Activated naive CD8-positive, alpha-beta T cell treated with anti-CD3 and anti-CD28 coated beads, Interleukin-2, amount 50 U/mL, for 16 hours (primary cell): ENCODE measurements at regions not wholly inside any gene's neighbourhood (a gene's known extent, or its start where the extent isn't known, plus 50 kb on each side); places are given as distances from the start of the nearest gene placed in this dataset.
"Not testable (repeated sequence)": the region's sequence is repeated elsewhere in the genome, so short reads cannot be mapped to it uniquely, and the experiment has no call there.

ENCODE experiments used
- DNase-seq: peaks from one replicate; pipeline ENCODE4 v3.0.0-alpha.2; 2020; ENCODE audit warnings: low read depth, low spot score

GRCh38 chr6:135605278-135605790 lies 107.8 kb upstream of the AHI1 start:
- DNase-seq, result no peak

DNA sequence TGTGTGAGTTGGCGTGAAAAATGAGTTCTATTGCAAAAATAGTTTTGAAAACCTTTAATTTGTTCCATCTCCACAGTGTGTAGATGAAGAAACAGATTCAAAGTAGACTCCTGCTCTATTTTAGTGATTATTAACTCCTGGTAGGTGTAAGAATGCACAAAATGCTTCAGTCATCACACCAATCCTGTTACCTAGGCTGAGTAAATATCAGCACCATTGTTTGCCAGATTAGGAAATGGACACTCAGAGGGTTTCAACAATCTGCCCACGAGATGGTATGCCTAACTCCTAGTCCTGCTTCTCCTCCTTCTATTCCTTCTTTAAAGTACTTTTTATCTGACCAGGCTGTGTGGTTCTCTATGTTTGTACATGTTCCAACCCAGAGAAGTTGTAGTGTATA lies 108.9 kb upstream of the AHI1 start:
- DNase-seq, result no peak

DNA sequence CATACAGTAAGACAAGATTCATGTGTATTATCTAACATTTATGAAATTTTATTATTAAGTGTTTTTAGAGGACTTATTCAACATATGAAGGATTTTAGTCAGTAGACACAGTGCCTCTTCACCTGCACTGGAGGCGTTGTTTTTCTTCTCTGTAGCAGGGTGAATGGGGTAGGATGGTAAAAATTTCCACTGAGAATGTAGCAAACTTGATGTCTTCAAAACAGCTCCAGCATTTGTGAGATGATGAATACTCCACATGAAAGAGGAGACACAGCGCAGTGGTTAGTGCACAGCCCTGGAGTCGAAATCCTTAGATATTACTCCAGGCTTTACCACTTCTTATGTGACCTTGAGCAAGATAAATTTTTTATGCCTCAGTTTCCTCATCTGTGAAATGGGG lies 110.5 kb upstream of the AHI1 start:
- no peak for DNase-seq

DNA sequence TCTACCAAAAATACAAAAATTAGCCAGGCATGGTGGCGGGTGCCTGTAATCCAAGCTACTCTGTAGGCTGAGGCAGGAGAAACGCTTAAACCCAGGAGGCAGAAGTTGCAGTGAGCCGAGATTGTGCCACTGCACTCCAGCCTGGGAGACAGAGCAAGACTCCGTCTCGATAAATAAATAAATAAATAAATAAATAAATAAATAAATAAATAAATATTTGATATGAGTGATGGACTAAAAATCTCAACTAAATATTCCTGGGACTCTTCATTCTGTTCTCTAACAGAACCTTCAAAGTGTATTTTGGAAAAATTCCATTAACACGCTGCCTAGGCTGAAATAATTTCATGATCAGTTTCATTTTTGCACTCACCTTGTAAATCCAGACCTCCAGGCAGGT lies 112.7 kb upstream of the AHI1 start:
- not testable (repeated sequence) for DNase-seq

DNA sequence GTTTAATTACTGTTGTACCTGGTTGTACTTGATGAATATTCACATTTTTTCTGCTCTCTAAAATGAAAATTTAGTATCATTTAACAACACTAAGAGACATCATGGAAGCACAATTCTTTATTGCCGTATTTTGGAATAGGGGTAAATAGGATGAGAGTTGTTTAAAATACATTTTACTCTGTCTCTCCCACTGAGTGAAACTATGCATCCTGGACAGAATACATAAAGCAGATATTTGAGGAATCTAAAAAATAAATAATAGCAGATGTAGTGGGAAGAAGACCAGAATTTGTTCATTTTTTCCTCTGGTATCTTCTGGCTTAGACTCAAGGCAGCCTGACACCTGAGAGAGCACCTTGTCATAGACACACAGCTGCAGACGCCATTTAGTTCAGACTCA lies 119.1 kb upstream of the AHI1 start:
- no peak for DNase-seq

GRCh38 chr6:135617222-135617621 lies 119.7 kb upstream of the AHI1 start:
- no peak for DNase-seq

DNA sequence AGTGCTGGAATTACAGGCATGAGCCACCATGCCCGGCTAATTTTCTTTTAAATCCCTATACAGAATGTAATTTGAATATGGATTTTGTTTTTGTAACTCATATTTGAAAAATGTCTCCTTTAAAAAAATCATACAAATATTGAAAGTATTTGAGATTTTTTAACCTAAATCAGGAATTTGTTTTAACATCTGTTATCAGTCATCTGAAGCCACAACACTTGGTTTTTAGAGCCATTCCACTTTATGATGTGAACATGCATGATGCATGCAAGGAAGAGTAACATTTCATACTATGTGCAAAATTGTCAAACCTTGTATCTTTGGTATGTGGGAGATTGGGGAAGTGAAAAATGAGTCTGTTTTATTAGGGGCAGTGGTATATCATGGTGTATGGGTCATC lies 124.5 kb upstream of the AHI1 start:
- DNase-seq, result no peak

- DNase-seq, result no peak
These were observed 126.4 kb upstream of the AHI1 start for GRCh38 chr6:135623979-135624378.

DNA sequence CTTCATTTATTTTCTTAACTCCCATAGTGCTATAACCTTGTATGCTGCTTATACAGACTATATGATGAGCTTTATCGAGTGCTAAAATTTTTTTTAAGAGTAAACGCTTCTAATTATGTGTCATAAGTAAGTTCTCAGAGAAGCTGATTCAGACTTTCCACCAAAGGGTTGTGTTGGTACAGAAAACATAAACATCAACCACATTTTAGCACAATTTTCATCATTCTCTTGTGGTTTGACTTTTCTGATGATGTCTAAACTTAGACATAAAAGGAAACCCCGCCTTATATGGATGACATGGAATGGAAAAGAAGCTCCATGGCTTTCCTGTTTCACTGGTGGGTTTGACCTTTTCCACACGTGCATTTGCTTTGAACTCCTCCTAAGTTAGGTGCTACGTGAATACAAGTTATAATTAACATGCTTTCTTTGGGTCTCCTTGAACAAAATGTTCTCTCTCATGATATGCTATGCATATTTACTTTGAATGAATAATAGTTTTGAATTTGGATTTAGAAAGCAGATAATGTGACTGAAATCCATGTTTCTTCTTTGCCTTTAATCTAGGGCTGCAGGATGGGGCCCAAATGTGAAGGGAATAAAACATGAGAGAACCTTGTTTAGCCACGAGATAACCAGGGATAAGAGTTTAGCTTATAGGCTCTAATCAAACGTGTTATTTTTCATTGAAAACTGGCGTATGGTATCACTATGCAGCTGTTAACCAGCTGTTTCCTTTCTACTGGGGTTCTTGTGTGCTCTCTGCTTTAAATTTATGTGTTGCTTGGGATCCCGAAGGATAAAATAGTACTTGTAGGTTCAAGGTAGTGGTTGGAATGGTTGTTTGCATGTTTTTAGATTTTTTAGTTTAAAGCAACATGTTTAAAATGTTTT lies 127.1 kb upstream of the AHI1 start:
- no peak for DNase-seq

GRCh38 chr6:135626001-135626400 lies 128.5 kb upstream of the AHI1 start:
- not testable (repeated sequence) for DNase-seq

DNA sequence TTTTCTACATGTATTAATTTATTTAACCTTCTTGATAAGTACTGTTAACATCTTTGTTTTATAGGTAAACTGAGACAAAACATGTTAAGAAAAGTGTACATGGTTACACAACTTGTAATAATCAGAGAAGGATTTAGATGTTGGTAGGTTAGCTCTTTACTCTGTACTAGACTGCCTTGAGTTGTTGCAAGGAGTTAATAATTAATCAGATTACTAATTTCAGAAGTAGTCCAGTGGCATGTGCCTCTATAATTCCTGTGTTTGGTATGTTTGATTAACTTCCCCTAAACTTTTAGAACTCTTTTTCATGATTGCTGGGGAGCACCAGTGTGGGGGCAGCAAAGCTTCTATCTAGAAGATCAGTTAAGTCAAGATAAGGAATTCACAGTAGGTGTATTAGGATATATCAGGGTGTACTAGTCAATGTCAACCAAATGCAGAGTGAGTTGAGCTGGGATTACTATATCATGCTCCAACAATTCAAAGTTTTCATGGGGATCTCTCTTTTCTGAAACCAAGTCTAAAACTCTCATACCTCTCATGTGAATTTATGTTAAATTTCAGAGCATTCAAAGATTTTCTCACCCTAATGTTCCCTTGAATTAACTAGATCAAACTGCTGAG lies 129.7 kb upstream of the AHI1 start:
- no peak for DNase-seq

GRCh38 chr6:135630789-135631376 lies 133.3 kb upstream of the AHI1 start:
- no peak for DNase-seq

DNA sequence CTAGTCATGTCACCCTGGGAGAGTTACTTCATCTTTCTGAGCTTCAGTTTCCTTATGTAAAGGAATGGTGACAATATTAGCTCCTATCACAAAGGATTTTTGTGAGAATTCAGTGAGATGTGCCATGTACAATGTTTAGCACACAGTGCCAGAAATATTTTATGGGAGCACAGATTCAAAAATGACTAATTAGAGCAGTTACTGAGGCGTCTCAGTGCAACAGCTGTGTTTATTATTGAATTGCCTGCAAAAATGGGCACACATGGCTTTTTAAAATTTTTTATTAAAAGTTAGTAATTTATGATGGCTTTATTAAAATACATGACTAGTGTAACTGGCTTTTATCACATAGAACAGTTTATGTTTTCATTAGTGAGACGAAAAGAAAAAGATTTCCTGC lies 134.3 kb upstream of the AHI1 start:
- DNase-seq, result no peak

DNA sequence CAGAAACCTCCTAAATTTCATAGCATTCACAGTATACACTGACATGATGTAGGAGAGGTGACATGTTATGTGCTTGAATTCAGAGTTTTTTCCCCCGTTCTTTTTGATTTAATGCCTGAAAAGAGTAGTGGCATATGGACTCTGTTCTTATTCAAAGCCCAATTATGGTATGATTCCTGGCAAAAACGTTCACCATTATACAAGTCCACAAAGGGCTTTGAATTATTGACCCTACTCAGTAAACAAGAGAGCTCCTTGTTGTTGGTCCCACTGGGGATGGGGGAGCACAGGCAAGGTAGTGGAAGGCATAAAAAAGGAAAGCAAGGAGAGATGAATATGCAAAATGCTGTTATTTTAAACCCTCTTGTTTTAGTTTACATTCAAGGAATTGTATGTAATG lies 136.0 kb upstream of the AHI1 start:
- no peak for DNase-seq

DNA sequence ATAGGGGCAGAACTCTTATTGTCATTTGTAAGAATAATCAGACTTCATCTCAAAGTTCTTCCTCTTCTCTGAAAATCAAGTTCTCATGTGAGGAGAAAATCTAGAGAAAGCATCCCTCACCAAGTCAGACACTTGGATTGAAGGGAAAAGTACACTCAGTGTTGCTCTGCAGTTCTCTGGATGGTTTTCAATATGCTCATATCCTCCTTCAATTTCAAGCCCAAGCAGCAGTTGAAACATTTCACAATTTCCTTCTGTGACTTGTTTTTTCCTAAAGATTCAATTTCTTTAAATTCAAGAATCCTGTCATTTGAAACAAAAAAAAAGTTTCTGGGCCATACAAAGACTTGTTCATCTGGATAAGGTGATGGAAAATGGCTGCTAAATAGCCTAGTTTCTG lies 140.2 kb upstream of the AHI1 start:
- DNase-seq, result no peak

DNA sequence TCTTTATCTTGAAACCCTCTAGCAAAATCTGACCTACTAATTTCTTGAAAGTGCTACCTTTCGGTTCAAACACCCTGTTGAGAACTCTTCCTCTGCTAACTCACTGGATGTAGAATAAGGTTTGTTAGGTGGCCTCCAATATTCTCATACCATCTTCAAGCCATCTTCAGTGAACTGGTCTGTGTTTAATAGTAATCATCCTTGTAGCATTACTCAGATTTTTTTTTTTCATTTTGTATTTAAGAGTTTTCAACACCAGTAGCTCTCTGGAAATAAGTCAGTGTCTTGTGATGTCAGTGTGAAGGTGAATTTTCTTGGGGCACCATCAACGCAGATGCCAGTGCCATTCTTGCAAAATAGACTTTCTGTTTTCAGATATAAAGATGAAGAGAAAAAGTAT lies 140.6 kb upstream of the AHI1 start:
- no peak for DNase-seq

DNA sequence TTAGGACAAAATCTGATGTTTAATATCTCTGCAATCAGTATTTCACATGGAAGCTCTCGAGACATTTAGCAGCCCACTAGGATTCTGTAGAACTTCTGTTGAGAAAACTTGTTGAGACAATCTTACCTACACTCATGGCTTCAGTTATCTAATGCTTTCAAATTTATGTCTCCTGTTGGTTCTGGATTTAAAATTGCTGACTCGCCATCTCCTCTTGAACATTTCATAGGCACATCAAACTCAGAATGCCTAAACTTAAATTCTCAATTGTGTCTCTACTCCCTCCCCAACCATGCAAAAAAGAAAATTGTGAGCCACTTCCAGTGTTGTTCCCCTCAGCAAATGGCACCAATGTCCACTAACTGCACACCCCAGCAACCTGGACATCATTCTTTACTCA lies 142.5 kb upstream of the AHI1 start:
- DNase-seq, result no peak

DNA sequence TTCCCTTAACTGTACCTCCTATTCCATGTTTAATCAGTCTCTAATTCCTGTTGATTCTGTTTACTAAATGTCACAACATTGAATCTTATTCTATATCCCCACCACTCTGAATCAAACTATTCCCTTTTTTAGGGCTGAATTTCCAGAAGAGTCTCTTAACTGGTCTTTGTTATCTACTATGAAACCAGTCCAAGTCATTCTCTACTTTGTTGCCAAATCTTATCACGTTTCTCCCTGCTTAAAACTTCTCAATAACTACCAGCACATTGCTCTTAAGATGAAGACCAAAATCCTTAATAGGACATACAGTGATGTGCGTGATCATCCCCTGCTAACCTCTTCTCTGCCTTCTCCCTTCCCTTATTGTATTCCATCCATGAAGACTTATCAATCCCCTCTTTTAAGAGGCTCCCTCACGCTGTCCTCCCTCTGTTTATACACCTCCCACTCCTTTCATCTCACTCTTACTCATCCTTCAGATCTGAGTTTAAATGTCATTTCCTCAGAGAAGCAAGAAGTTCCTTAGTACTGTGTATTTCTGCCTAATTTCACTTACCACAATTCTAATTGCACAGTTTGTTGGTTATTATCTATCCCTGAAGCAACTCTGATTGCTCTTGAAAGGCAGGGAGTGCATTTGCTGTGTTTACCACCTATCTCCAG lies 143.0 kb upstream of the AHI1 start:
- DNase-seq, result no peak

DNA sequence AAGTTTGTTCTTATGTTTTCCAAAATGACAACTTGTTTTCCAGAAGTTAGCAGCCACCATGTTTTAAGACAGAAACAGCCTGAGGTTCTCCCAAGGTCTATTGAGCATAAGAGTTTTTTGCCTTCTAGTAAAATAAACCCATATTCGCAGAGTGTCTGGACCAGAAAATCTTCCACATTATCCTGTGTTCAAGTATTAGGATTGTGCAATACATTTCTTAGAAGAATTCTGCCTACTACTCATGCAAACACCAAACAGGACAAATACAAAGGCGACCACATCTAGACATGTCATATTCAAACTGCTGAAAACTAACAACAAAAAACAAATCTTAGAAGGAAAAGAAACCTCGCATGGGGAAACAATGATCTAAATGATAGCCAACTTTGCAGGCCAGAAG lies 145.4 kb upstream of the AHI1 start:
- no peak for DNase-seq

DNA sequence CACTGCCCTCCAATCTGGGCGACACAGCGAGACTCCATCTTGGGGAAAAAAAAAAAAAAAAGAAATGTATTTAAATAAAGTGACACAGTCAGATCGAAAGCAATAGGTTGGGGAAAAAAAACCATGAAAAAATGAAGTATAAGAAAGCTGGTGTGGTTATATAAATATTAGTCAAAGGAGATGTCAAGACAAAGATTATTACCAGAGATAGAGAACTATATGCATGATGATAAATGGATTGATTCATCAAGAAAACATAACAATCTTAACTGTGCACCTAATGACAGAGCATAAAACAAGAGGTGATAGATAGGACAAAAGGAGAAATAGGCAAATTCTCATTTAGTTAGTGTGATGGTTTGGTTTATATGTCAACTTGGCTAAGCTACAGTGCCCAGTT lies 146.9 kb upstream of the AHI1 start:
- no peak for DNase-seq

GRCh38 chr6:135647521-135647920 lies 150.0 kb upstream of the AHI1 start:
- DNase-seq, result no peak
